Caco-2 (cell line): ENCODE measurements at regions not wholly inside any gene's neighbourhood (a gene's known extent, or its start where the extent isn't known, plus 50 kb on each side); places are given as distances from the start of the nearest gene placed in this dataset.
"Not testable (repeated sequence)": the region's sequence is repeated elsewhere in the genome, so short reads cannot be mapped to it uniquely, and the experiment has no call there.

Source experiments
- BruUV-seq: library from RNA; stranded (reverse); fragments of 400-500 nt; replicated peaks from 2 replicates; lab custom pipeline; 2021; lab: Mats Ljungman, UMichigan
- CTCF ChIA-PET: fragments of 300-600 bp; sonication (Branson Sonifier 250); formaldehyde crosslinking; loops from one replicate; lab custom pipeline; 2022; ENCODE audit warnings: antibody characterized with exemption; lab: Charles Lee
- POLR2A ChIA-PET: fragments of 300-600 bp; sonication (Branson Sonifier 250); formaldehyde crosslinking; loops from one replicate; lab custom pipeline; 2022; ENCODE audit warnings: antibody characterized with exemption; lab: Charles Lee
- DNase-seq, 2 experiments: peaks; one replicate each; pipeline versions ENCODE4 v3.0.0 to v3.0.0-alpha.2; 2020 to 2022
- H3K27me3 ChIP-seq: replicated peaks from 2 replicates; pipeline ENCODE4 v1.6.0; 2011; ENCODE audit warnings: low read length; ENCODE audit not compliant: control insufficient read depth, insufficient read depth
- H3K36me3 ChIP-seq: 2 replicates; pipeline ENCODE4 v1.5.1; 2011; ENCODE audit warnings: low read length; ENCODE audit not compliant: control insufficient read depth, insufficient read depth
- H3K4me1 ChIP-seq: fragments of 250-450 bp; sonication (Bioruptor Pico); 2 replicates; pipeline ENCODE4 v1.5.1; 2020; ENCODE audit warnings: mild to moderate bottlenecking
- H3K4me3 ChIP-seq: 2 replicates; pipeline ENCODE4 v1.5.1; 2011; ENCODE audit warnings: low read depth, mild to moderate bottlenecking, control low read depth, low read length
- H3K9me3 ChIP-seq: fragments of 250-450 bp; sonication (Bioruptor Pico); 2 replicates; pipeline ENCODE4 v1.5.1; 2020; ENCODE audit warnings: mild to moderate bottlenecking, moderate library complexity
- H3K27ac Mint-ChIP-seq: one replicate; pipeline ENCODE4 v1.8.0; 2022; ENCODE audit warnings: mixed read lengths; ENCODE audit not compliant: unreplicated experiment
- H3K27me3 Mint-ChIP-seq: one replicate; pipeline ENCODE4 v1.8.0; 2022; ENCODE audit warnings: mixed read lengths; ENCODE audit not compliant: insufficient read depth, unreplicated experiment
- H3K36me3 Mint-ChIP-seq: one replicate; pipeline ENCODE4 v1.8.0; 2022; ENCODE audit warnings: mild to moderate bottlenecking, mixed read lengths; ENCODE audit not compliant: insufficient read depth, unreplicated experiment
- H3K4me1 Mint-ChIP-seq: one replicate; pipeline ENCODE4 v1.8.0; 2022; ENCODE audit warnings: low read depth, mixed read lengths; ENCODE audit not compliant: unreplicated experiment
- H3K4me3 Mint-ChIP-seq: one replicate; pipeline ENCODE4 v1.8.0; 2022; ENCODE audit warnings: mild to moderate bottlenecking, moderate library complexity, mixed read lengths; ENCODE audit not compliant: unreplicated experiment
- H3K9me3 Mint-ChIP-seq: one replicate; pipeline ENCODE4 v1.8.0; 2022; ENCODE audit warnings: mixed read lengths; ENCODE audit not compliant: unreplicated experiment
- CTCF ChIP-seq, 2 experiments: fragments of 200-600 bp in 1 of 2; IDR thresholded peaks; 1 replicate in 1 of 2; 2 replicates in 1 of 2; pipeline versions ENCODE4 v1.5.1 to v1.8.0; 2011 to 2022; ENCODE audit warnings: antibody characterized with exemption in 1 of 2, control low read depth in 1 of 2, inconsistent platforms in 1 of 2, low read depth in 1 of 2, low read length in 1 of 2, mild to moderate bottlenecking in 1 of 2, moderate library complexity in 1 of 2; ENCODE audit not compliant: insufficient read depth in 1 of 2, severe bottlenecking in 1 of 2, unreplicated experiment in 1 of 2
- intact Hi-C: fragments of 100-400 bp; cut with micrococcal nuclease; formaldehyde crosslinking; loops from one replicate; pipeline ENCODE4 v1.10.0; 2022; ENCODE audit not compliant: unreplicated experiment

DNA sequence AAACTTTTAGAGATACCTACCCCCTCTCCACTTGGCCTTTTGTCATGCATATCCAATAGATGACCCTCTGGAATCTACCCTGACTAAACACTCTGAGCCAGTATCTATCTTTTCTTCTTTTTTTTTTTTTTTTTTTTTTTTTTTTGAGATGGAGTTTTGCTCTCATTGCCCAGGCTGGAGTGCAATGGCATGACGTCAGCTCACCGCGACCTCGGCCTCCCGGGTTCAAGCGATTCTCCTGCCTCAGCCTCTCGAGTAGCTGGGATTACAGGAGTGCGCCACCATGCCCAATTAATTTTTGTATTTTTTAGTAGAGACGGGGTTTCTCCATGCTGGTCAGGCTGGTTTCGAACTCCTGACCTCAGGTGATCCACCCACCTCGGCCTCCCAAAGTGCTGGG lies 50.8 kb upstream of the GRIN2B start:
- BruUV-seq, DNase-seq, POLR2A ChIA-PET, H3K27me3 Mint-ChIP-seq, H3K4me3 ChIP-seq, H3K36me3 Mint-ChIP-seq, H3K4me1 ChIP-seq, H3K4me1 Mint-ChIP-seq, H3K36me3 ChIP-seq, H3K27me3 ChIP-seq, H3K9me3 ChIP-seq, H3K27ac Mint-ChIP-seq, intact Hi-C loops, H3K4me3 Mint-ChIP-seq: not testable (repeated sequence)
- CTCF ChIA-PET = interaction anchor here (0.7 kb wide), 1 partner anchor 70 kb away, joined by 3 read pairs; no protein-coding TSS in a partner anchor
- H3K9me3 Mint-ChIP-seq = peaks cover 17% of the 10 kb centered on the region

- no peak for DNase-seq
- POLR2A ChIA-PET = no interaction called here
- CTCF ChIA-PET = no interaction called here
- no peak for TF ChIP-seq CTCF (IDR thresholded peaks at IDR 0.05; ENCODE audit: insufficient read depth in 1 of 2, low read depth in 1 of 2, low read length in 1 of 2, severe bottlenecking in 1 of 2, unreplicated experiment in 1 of 2)
- Mint-ChIP-seq H3K36me3 (no peaks in the 10 kb centered on the region), H3K9me3 (peaks cover 10% of the 10 kb centered on the region), H3K27me3 (no peaks in the 10 kb centered on the region), H3K27ac (no peak overlapping the region), H3K4me3 (no peak overlapping the region), H3K4me1 (no peaks in the 10 kb centered on the region)
- Histone ChIP-seq H3K36me3 (no peaks in the 10 kb centered on the region), H3K4me1 (no peaks in the 10 kb centered on the region; the same call in 1 of the 2 replicates), H3K9me3 (no peaks in the 10 kb centered on the region), H3K27me3 (no peaks in the 10 kb centered on the region), H3K4me3 (no peak overlapping the region)
- no TSS peak for BruUV-seq
- intact Hi-C loops = no loop called here
Observed at GRCh38 chr12:14043776-14044175, 62.4 kb upstream of the GRIN2B start.

- ChIA-PET POLR2A (no interaction called here), CTCF (no interaction called here)
- no TSS peak for BruUV-seq
- H3K9me3 ChIP-seq = no peaks in the 10 kb centered on the region
- no peak for TF ChIP-seq CTCF (IDR thresholded peaks at IDR 0.05; ENCODE audit: insufficient read depth in 1 of 2, low read depth in 1 of 2, low read length in 1 of 2, severe bottlenecking in 1 of 2, unreplicated experiment in 1 of 2)
- Mint-ChIP-seq H3K9me3 (peaks cover 9% of the 10 kb centered on the region), H3K27me3 (no peaks in the 10 kb centered on the region), H3K36me3 (no peaks in the 10 kb centered on the region), H3K4me1 (no peaks in the 10 kb centered on the region), H3K4me3 (no peak overlapping the region), H3K27ac (no peak overlapping the region)
- intact Hi-C loops = no loop called here
- H3K27me3 ChIP-seq = no peaks in the 10 kb centered on the region
- no peak for DNase-seq
- no peak overlapping the region for H3K4me3 ChIP-seq
- no peaks in the 10 kb centered on the region; the same call in 1 of the 2 replicates for H3K4me1 ChIP-seq
- H3K36me3 ChIP-seq = no peaks in the 10 kb centered on the region
Observed at GRCh38 chr12:14048941-14049545, 67.6 kb upstream of the GRIN2B start.
